ENCODE measurements at regions not wholly inside any gene's neighbourhood (a gene's known extent, or its start where the extent isn't known, plus 50 kb on each side); places are given as distances from the start of the nearest gene placed in this dataset.

DNA sequence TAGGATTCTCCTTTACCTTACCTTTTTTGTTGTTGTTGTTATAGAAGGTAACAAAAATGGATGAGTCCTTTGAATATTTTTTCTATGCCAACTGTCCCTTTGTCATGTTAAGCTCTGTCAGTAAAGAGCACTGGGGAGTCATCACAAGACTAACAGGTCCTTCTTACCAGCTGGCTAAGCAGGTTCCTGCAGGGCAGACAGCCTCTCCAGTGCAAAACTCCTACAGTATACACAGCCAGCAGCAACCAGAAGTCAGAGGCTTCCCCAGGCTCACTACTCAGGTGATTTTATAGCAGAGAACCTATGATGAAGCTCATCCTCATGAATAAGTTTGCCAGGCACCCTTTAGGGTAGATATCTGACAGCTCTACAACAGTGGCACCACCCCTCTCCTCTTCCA is 271.1 kb downstream of the RERGL start:
- TF ChIP-seq, protein P1, sequence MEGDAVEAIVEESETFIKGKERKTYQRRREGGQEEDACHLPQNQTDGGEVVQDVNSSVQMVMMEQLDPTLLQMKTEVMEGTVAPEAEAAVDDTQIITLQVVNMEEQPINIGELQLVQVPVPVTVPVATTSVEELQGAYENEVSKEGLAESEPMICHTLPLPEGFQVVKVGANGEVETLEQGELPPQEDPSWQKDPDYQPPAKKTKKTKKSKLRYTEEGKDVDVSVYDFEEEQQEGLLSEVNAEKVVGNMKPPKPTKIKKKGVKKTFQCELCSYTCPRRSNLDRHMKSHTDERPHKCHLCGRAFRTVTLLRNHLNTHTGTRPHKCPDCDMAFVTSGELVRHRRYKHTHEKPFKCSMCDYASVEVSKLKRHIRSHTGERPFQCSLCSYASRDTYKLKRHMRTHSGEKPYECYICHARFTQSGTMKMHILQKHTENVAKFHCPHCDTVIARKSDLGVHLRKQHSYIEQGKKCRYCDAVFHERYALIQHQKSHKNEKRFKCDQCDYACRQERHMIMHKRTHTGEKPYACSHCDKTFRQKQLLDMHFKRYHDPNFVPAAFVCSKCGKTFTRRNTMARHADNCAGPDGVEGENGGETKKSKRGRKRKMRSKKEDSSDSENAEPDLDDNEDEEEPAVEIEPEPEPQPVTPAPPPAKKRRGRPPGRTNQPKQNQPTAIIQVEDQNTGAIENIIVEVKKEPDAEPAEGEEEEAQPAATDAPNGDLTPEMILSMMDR (IDR thresholded peaks at IDR 0.05): no peak
- TF ChIP-seq POLR2A (IDR thresholded peaks at IDR 0.05): no peak
